Thymus (tissue), 11 donors: ENCODE measurements at regions not wholly inside any gene's neighbourhood (a gene's known extent, or its start where the extent isn't known, plus 50 kb on each side); places are given as distances from the start of the nearest gene placed in this dataset.

Source experiments
- DNase-seq, 9 donors: peaks; one replicate each; pipeline ENCODE4 v3.0.0-alpha.2; 2013; ENCODE audit warnings: low spot score in 9 of 9, low read depth in 6 of 9, missing footprints in 1 of 9
- H3K27ac ChIP-seq, 2 donors: one replicate each; pipeline ENCODE4 v1.5.1; 2013; ENCODE audit warnings: control low read depth in 1 of 2, low read depth in 1 of 2, low read length in 1 of 2, mild to moderate bottlenecking in 1 of 2, moderate library complexity in 1 of 2
- H3K27me3 ChIP-seq, 2 donors: one replicate each; pipeline ENCODE4 v1.5.1; 2013; ENCODE audit warnings: low read length in 1 of 2; ENCODE audit not compliant: control insufficient read depth in 2 of 2, insufficient read depth in 1 of 2
- H3K36me3 ChIP-seq, 2 donors: one replicate each; pipeline ENCODE4 v1.5.1; 2013; ENCODE audit warnings: low read length in 1 of 2, mild to moderate bottlenecking in 1 of 2, moderate library complexity in 1 of 2; ENCODE audit not compliant: control insufficient read depth in 2 of 2, insufficient read depth in 2 of 2
- H3K4me1 ChIP-seq, 2 donors: one replicate each; pipeline ENCODE4 v1.5.1; 2013; ENCODE audit warnings: low read length in 2 of 2; ENCODE audit not compliant: control insufficient read depth in 2 of 2, insufficient read depth in 2 of 2
- H3K4me3 ChIP-seq, 2 donors: one replicate each; pipeline ENCODE4 v1.5.1; 2013; ENCODE audit warnings: low read length in 2 of 2, control low read depth in 1 of 2, mild to moderate bottlenecking in 1 of 2
- H3K9me3 ChIP-seq, 2 donors: one replicate each; pipeline ENCODE4 v1.5.1; 2013; ENCODE audit warnings: low read length in 1 of 2, mild to moderate bottlenecking in 1 of 2; ENCODE audit not compliant: control insufficient read depth in 2 of 2, insufficient read depth in 1 of 2
- WGBS: extraction: QIAGEN DNeasy Blood & Tissue Kit; methylation state at CpG from one replicate; pipeline ENCODE4 v1.1.7; 2013; 5-methylcytosine and 5-hydroxymethylcytosine counted together
- donor health status: healthy.

GRCh38 chr11:112852143-112852866, 108.9 kb upstream of the NCAM1 start:
- H3K27ac ChIP-seq: no peak overlapping the region
- no peak overlapping the region for H3K4me3 ChIP-seq
- H3K27me3 ChIP-seq: no peaks in the 10 kb centered on the region
- no peaks in the 10 kb centered on the region for H3K36me3 ChIP-seq
- no peak for DNase-seq
- no peaks in the 10 kb centered on the region for H3K9me3 ChIP-seq
- H3K4me1 ChIP-seq: no peaks in the 10 kb centered on the region
- 91% methylated on average over 5 of the region's 5 CpGs for WGBS

- Histone ChIP-seq H3K27ac (no peak overlapping the region), H3K4me3 (no peak overlapping the region), H3K4me1 (no peaks in the 10 kb centered on the region), H3K9me3 (no peaks in the 10 kb centered on the region), H3K27me3 (no peaks in the 10 kb centered on the region), H3K36me3 (no peaks in the 10 kb centered on the region)
- no peak for DNase-seq
- WGBS: 88% methylated on average over 4 of the region's 4 CpGs
Measured at GRCh38 chr11:112856133-112856532, 105.1 kb upstream of the NCAM1 start.

- Histone ChIP-seq H3K4me3 (no peak overlapping the region), H3K27ac (no peak overlapping the region), H3K27me3 (no peaks in the 10 kb centered on the region), H3K36me3 (no peaks in the 10 kb centered on the region), H3K4me1 (no peaks in the 10 kb centered on the region), H3K9me3 (no peaks in the 10 kb centered on the region)
- whole genome bisulfite sequencing: 75% methylated on average over 2 of the region's 2 CpGs
- no peak for DNase-seq
Measured at GRCh38 chr11:112856591-112856990, 104.6 kb upstream of the NCAM1 start.

GRCh38 chr11:112858289-112859023, 102.8 kb upstream of the NCAM1 start:
- no peaks in the 10 kb centered on the region for H3K27me3 ChIP-seq
- H3K9me3 ChIP-seq: no peaks in the 10 kb centered on the region
- no peak overlapping the region for H3K4me3 ChIP-seq
- no peak for DNase-seq
- no peak overlapping the region for H3K27ac ChIP-seq
- WGBS: 93% methylated on average over 5 of the region's 5 CpGs
- no peaks in the 10 kb centered on the region for H3K36me3 ChIP-seq
- no peaks in the 10 kb centered on the region for H3K4me1 ChIP-seq

- Histone ChIP-seq H3K4me1 (no peaks in the 10 kb centered on the region), H3K27ac (no peak overlapping the region), H3K36me3 (no peaks in the 10 kb centered on the region), H3K27me3 (no peaks in the 10 kb centered on the region), H3K9me3 (no peaks in the 10 kb centered on the region), H3K4me3 (no peak overlapping the region)
- WGBS: 94% methylated on average over 3 of the region's 3 CpGs
- DNase-seq: no peak
Measured at GRCh38 chr11:112859787-112860186, 101.4 kb upstream of the NCAM1 start.

- DNase-seq: no peak
- no peak overlapping the region for H3K4me3 ChIP-seq
Measured at GRCh38 chr11:112861356-112861755, 99.9 kb upstream of the NCAM1 start.

GRCh38 chr11:112863305-112863704, 97.9 kb upstream of the NCAM1 start:
- Histone ChIP-seq H3K9me3 (no peaks in the 10 kb centered on the region), H3K4me1 (no peaks in the 10 kb centered on the region), H3K36me3 (no peaks in the 10 kb centered on the region), H3K27ac (no peak overlapping the region), H3K4me3 (no peak overlapping the region), H3K27me3 (no peaks in the 10 kb centered on the region)
- no peak for DNase-seq
- WGBS: 93% methylated on average over 1 of the region's 1 CpG

More at GRCh38 chr11:112861356-112861755, 99.9 kb upstream of the NCAM1 start:
- Histone ChIP-seq H3K36me3 (no peaks in the 10 kb centered on the region), H3K4me1 (no peaks in the 10 kb centered on the region), H3K27me3 (no peaks in the 10 kb centered on the region), H3K27ac (no peak overlapping the region), H3K9me3 (no peaks in the 10 kb centered on the region)

GRCh38 chr11:112864672-112865071, 96.5 kb upstream of the NCAM1 start:
- no peak overlapping the region for H3K4me3 ChIP-seq
- no peaks in the 10 kb centered on the region for H3K4me1 ChIP-seq
- H3K27me3 ChIP-seq: no peaks in the 10 kb centered on the region
- no peaks in the 10 kb centered on the region for H3K9me3 ChIP-seq
- no peak overlapping the region for H3K27ac ChIP-seq
- no peaks in the 10 kb centered on the region for H3K36me3 ChIP-seq
- no peak for DNase-seq
- 96% methylated on average over 9 of the region's 9 CpGs for WGBS

- no peaks in the 10 kb centered on the region for H3K9me3 ChIP-seq
- no peak for DNase-seq
- H3K4me1 ChIP-seq: no peaks in the 10 kb centered on the region
- H3K36me3 ChIP-seq: no peaks in the 10 kb centered on the region
- no peak overlapping the region for H3K27ac ChIP-seq
- no peak overlapping the region for H3K4me3 ChIP-seq
- WGBS: 90% methylated on average over 7 of the region's 7 CpGs
- no peaks in the 10 kb centered on the region for H3K27me3 ChIP-seq
Measured at GRCh38 chr11:112871909-112872500, 89.2 kb upstream of the NCAM1 start.
